Thymus (tissue), 11 donors: ENCODE measurements at regions not wholly inside any gene's neighbourhood (a gene's known extent, or its start where the extent isn't known, plus 50 kb on each side); places are given as distances from the start of the nearest gene placed in this dataset.

Experiments used
- DNase-seq, 9 donors: peaks; one replicate each; pipeline ENCODE4 v3.0.0-alpha.2; 2013; ENCODE audit warnings: low spot score in 9 of 9, low read depth in 6 of 9, missing footprints in 1 of 9
- H3K27ac ChIP-seq, 2 donors: one replicate each; pipeline ENCODE4 v1.5.1; 2013; ENCODE audit warnings: control low read depth in 1 of 2, low read depth in 1 of 2, low read length in 1 of 2, mild to moderate bottlenecking in 1 of 2, moderate library complexity in 1 of 2
- H3K27me3 ChIP-seq, 2 donors: one replicate each; pipeline ENCODE4 v1.5.1; 2013; ENCODE audit warnings: low read length in 1 of 2; ENCODE audit not compliant: control insufficient read depth in 2 of 2, insufficient read depth in 1 of 2
- H3K36me3 ChIP-seq, 2 donors: one replicate each; pipeline ENCODE4 v1.5.1; 2013; ENCODE audit warnings: low read length in 1 of 2, mild to moderate bottlenecking in 1 of 2, moderate library complexity in 1 of 2; ENCODE audit not compliant: control insufficient read depth in 2 of 2, insufficient read depth in 2 of 2
- H3K4me1 ChIP-seq, 2 donors: one replicate each; pipeline ENCODE4 v1.5.1; 2013; ENCODE audit warnings: low read length in 2 of 2; ENCODE audit not compliant: control insufficient read depth in 2 of 2, insufficient read depth in 2 of 2
- H3K4me3 ChIP-seq, 2 donors: one replicate each; pipeline ENCODE4 v1.5.1; 2013; ENCODE audit warnings: low read length in 2 of 2, control low read depth in 1 of 2, mild to moderate bottlenecking in 1 of 2
- H3K9me3 ChIP-seq, 2 donors: one replicate each; pipeline ENCODE4 v1.5.1; 2013; ENCODE audit warnings: low read length in 1 of 2, mild to moderate bottlenecking in 1 of 2; ENCODE audit not compliant: control insufficient read depth in 2 of 2, insufficient read depth in 1 of 2
- WGBS: extraction: QIAGEN DNeasy Blood & Tissue Kit; methylation state at CpG from one replicate; pipeline ENCODE4 v1.1.7; 2013; 5-methylcytosine and 5-hydroxymethylcytosine counted together
- donor health status: healthy.

GRCh38 chr6:40849546-40849945, 189.5 kb downstream of the UNC5CL start:
- H3K36me3 ChIP-seq = no peaks in the 10 kb centered on the region
- peaks cover 0 to 4% of the 10 kb centered on the region in 2 donors for H3K27me3 ChIP-seq
- H3K4me3 ChIP-seq = no peak overlapping the region
- H3K27ac ChIP-seq = no peak overlapping the region
- H3K4me1 ChIP-seq = no peaks in the 10 kb centered on the region
- DNase-seq = no peak
- H3K9me3 ChIP-seq = no peaks in the 10 kb centered on the region
- 94% methylated on average over 3 of the region's 3 CpGs for WGBS

- 93% methylated on average over 4 of the region's 4 CpGs for WGBS
- H3K36me3 ChIP-seq = no peaks in the 10 kb centered on the region
- no peak overlapping the region for H3K27ac ChIP-seq
- no peaks in the 10 kb centered on the region for H3K4me1 ChIP-seq
- no peaks in the 10 kb centered on the region for H3K9me3 ChIP-seq
- no peak overlapping the region for H3K4me3 ChIP-seq
- no peak for DNase-seq
- peaks cover 2 to 4% of the 10 kb centered on the region in 2 donors for H3K27me3 ChIP-seq
Observed at GRCh38 chr6:40848868-40849514, 190.0 kb downstream of the UNC5CL start.

- H3K27ac ChIP-seq = no peak overlapping the region
- H3K4me1 ChIP-seq = no peaks in the 10 kb centered on the region
- no peaks in the 10 kb centered on the region for H3K36me3 ChIP-seq
Observed at GRCh38 chr6:40848038-40848437, 191.0 kb downstream of the UNC5CL start.

GRCh38 chr6:40845553-40845952, 193.5 kb downstream of the UNC5CL start:
- no peaks in the 10 kb centered on the region for H3K4me1 ChIP-seq
- peak in 6 of 9 donors; percentile 7 to 39 (median 19) for DNase-seq
- 53% methylated on average over 2 of the region's 2 CpGs for WGBS
- no peak overlapping the region for H3K27ac ChIP-seq
- no peaks in the 10 kb centered on the region for H3K36me3 ChIP-seq
- H3K4me3 ChIP-seq = no peak overlapping the region
- H3K9me3 ChIP-seq = no peaks in the 10 kb centered on the region
- peaks cover 4 to 9% of the 10 kb centered on the region in 2 donors for H3K27me3 ChIP-seq

More at GRCh38 chr6:40848038-40848437, 191.0 kb downstream of the UNC5CL start:
- Histone ChIP-seq H3K4me3 (no peak overlapping the region), H3K9me3 (no peaks in the 10 kb centered on the region), H3K27me3 (peaks cover 4 to 6% of the 10 kb centered on the region in 2 donors)
- WGBS = 94% methylated on average over 5 of the region's 5 CpGs
- no peak for DNase-seq

- H3K4me1 ChIP-seq = no peaks in the 10 kb centered on the region
- no peak overlapping the region for H3K27ac ChIP-seq
- H3K9me3 ChIP-seq = no peaks in the 10 kb centered on the region
- H3K4me3 ChIP-seq = no peak overlapping the region
- H3K36me3 ChIP-seq = no peaks in the 10 kb centered on the region
- 16% methylated on average over 1 of the region's 1 CpG for WGBS
- no peak for DNase-seq
- peaks cover 6 to 9% of the 10 kb centered on the region in 2 donors for H3K27me3 ChIP-seq
Observed at GRCh38 chr6:40844246-40844645, 194.8 kb downstream of the UNC5CL start.

- H3K27ac ChIP-seq = no peak overlapping the region
- no peaks in the 10 kb centered on the region for H3K4me1 ChIP-seq
- H3K9me3 ChIP-seq = no peaks in the 10 kb centered on the region
- no peak overlapping the region for H3K4me3 ChIP-seq
- H3K27me3 ChIP-seq = peaks cover 6 to 9% of the 10 kb centered on the region in 2 donors
- no peaks in the 10 kb centered on the region for H3K36me3 ChIP-seq
- no peak for DNase-seq
- WGBS = 100% methylated on average over 2 of the region's 2 CpGs
Observed at GRCh38 chr6:40841721-40842120, 197.3 kb downstream of the UNC5CL start.

GRCh38 chr6:40832691-40833090, 206.3 kb downstream of the UNC5CL start:
- H3K9me3 ChIP-seq = no peaks in the 10 kb centered on the region
- no peaks in the 10 kb centered on the region for H3K36me3 ChIP-seq
- 93% methylated on average over 4 of the region's 4 CpGs for WGBS
- H3K4me3 ChIP-seq = no peak overlapping the region
- DNase-seq = no peak
- no peak overlapping the region for H3K27ac ChIP-seq
- H3K4me1 ChIP-seq = no peaks in the 10 kb centered on the region
- H3K27me3 ChIP-seq = no peaks in the 10 kb centered on the region

- Histone ChIP-seq H3K4me3 (no peak overlapping the region), H3K27ac (no peak overlapping the region), H3K36me3 (no peaks in the 10 kb centered on the region), H3K27me3 (no peaks in the 10 kb centered on the region), H3K9me3 (no peaks in the 10 kb centered on the region), H3K4me1 (no peaks in the 10 kb centered on the region)
- DNase-seq = no peak
- 91% methylated on average over 3 of the region's 3 CpGs for WGBS
Observed at GRCh38 chr6:40831381-40831780, 207.6 kb downstream of the UNC5CL start.

GRCh38 chr6:40825102-40825501, 213.9 kb downstream of the UNC5CL start:
- no peak for DNase-seq

More at GRCh38 chr6:40825102-40825501, 213.9 kb downstream of the UNC5CL start:
- Histone ChIP-seq H3K4me1 (no peaks in the 10 kb centered on the region), H3K27ac (no peak overlapping the region), H3K36me3 (no peaks in the 10 kb centered on the region), H3K27me3 (peaks cover 2% of the 10 kb centered on the region in 2 donors), H3K9me3 (no peaks in the 10 kb centered on the region), H3K4me3 (no peak overlapping the region)
- 79% methylated on average over 2 of the region's 2 CpGs for WGBS
